Neural cell (in vitro differentiated cells): ENCODE measurements at regions not wholly inside any gene's neighbourhood (a gene's known extent, or its start where the extent isn't known, plus 50 kb on each side); places are given as distances from the start of the nearest gene placed in this dataset.

Experiments used
- H2AFZ ChIP-seq: fragments of 200-600, 300-800 bp; sonication (generic), shearing (Covaris generic); 2 replicates; pipeline ENCODE4 v1.6.0; 2014; ENCODE audit warnings: low read depth, mild to moderate bottlenecking, antibody characterized with exemption, low read length, moderate library complexity
- H3F3A ChIP-seq: fragments of 200-600 bp; shearing (Covaris generic); 2 replicates; pipeline ENCODE4 v1.6.1; 2016; ENCODE audit warnings: mild to moderate bottlenecking, moderate library complexity, mixed read lengths, antibody characterized with exemption, low read length; ENCODE audit not compliant: insufficient read depth, poor library complexity, severe bottlenecking
- H3K27ac ChIP-seq: fragments of 200-600, 300-800 bp; sonication (generic), shearing (Covaris generic); 2 replicates; pipeline ENCODE4 v1.5.1; 2014; ENCODE audit warnings: mild to moderate bottlenecking, low read length, moderate library complexity
- H3K27me3 ChIP-seq: fragments of 300-800, 200-600 bp; sonication (generic), shearing (Covaris generic); 2 replicates; pipeline ENCODE4 v1.6.0; 2014; ENCODE audit warnings: mild to moderate bottlenecking, low read depth, low read length, moderate library complexity; ENCODE audit not compliant: insufficient read depth
- H3K36me3 ChIP-seq: fragments of 300-800, 200-600 bp; sonication (generic), shearing (Covaris generic); 2 replicates; pipeline ENCODE4 v1.5.1; 2014; ENCODE audit warnings: mild to moderate bottlenecking, antibody characterized with exemption, low read length, moderate library complexity; ENCODE audit not compliant: insufficient read depth
- H3K4me2 ChIP-seq: fragments of 300-800, 200-600 bp; sonication (generic), shearing (Covaris generic); 2 replicates; pipeline ENCODE4 v1.6.0; 2014; ENCODE audit warnings: mild to moderate bottlenecking, low read length
- H3K4me3 ChIP-seq: fragments of 300-800, 200-600 bp; sonication (generic), shearing (Covaris generic); 2 replicates; pipeline ENCODE4 v1.5.1; 2014; ENCODE audit warnings: mild to moderate bottlenecking, low read length, moderate library complexity
- H3K79me2 ChIP-seq: fragments of 200-600 bp; shearing (Covaris generic); replicated peaks from 2 replicates; pipeline ENCODE4 v1.6.0; 2014; ENCODE audit warnings: mild to moderate bottlenecking, low read length, moderate library complexity; ENCODE audit not compliant: insufficient read depth
- H3K9ac ChIP-seq: fragments of 300-800, 200-600 bp; sonication (generic), shearing (Covaris generic); 2 replicates; pipeline ENCODE4 v1.6.1; 2016; ENCODE audit warnings: mild to moderate bottlenecking, low read length, mixed read lengths
- H3K9me2 ChIP-seq: fragments of 200-600 bp; shearing (Covaris generic); 2 replicates; pipeline ENCODE4 v1.6.1; 2016; ENCODE audit warnings: mild to moderate bottlenecking, low read length, mixed read lengths; ENCODE audit not compliant: insufficient read depth
- H3K9me3 ChIP-seq: fragments of 200-600, 300-800 bp; sonication (generic), shearing (Covaris generic); 2 replicates; pipeline ENCODE4 v1.6.1; 2016; ENCODE audit warnings: mild to moderate bottlenecking, mixed run types, low read length, moderate library complexity, mixed read lengths
- H4K20me1 ChIP-seq: fragments of 200-600 bp; shearing (Covaris generic); 2 replicates; pipeline ENCODE4 v1.6.1; 2016; ENCODE audit warnings: mild to moderate bottlenecking, mixed run types; ENCODE audit not compliant: insufficient read depth
- CTCF ChIP-seq: fragments of 450-650 bp; IDR thresholded peaks from 2 replicates; pipeline ENCODE4 v1.5.1; 2014; ENCODE audit warnings: antibody characterized with exemption, mild to moderate bottlenecking, moderate library complexity; ENCODE audit not compliant: poor library complexity, severe bottlenecking
- EP300 ChIP-seq: fragments of 450-650 bp; conservative IDR thresholded peaks from 2 replicates; pipeline ENCODE4 v1.6.1; 2014; ENCODE audit warnings: antibody characterized with exemption, mild to moderate bottlenecking, moderate library complexity; ENCODE audit not compliant: poor library complexity, severe bottlenecking
- EZH2 ChIP-seq: fragments of 200-600, 300-800 bp; shearing (Covaris generic), sonication (generic); IDR thresholded peaks from 2 replicates; pipeline ENCODE4 v1.6.1; 2014; ENCODE audit warnings: antibody characterized with exemption, low read length, borderline replicate concordance, mild to moderate bottlenecking; ENCODE audit not compliant: insufficient read depth, poor library complexity, severe bottlenecking
- MXI1 ChIP-seq: fragments of 450-650 bp; conservative IDR thresholded peaks from 2 replicates; pipeline ENCODE4 v1.6.1; 2014; ENCODE audit warnings: antibody characterized with exemption, mild to moderate bottlenecking; ENCODE audit not compliant: poor library complexity, severe bottlenecking
- POLR2AphosphoS5 ChIP-seq: IDR thresholded peaks from 2 replicates; pipeline ENCODE4 v1.6.1; 2012
- RAD21 ChIP-seq: fragments of 450-650 bp; conservative IDR thresholded peaks from 2 replicates; pipeline ENCODE4 v1.6.1; 2014; ENCODE audit warnings: antibody characterized with exemption, mild to moderate bottlenecking, moderate library complexity
- REST ChIP-seq: IDR thresholded peaks from 2 replicates; pipeline ENCODE4 v1.6.1; 2012; ENCODE audit warnings: borderline replicate concordance
- SMC3 ChIP-seq: fragments of 450-650 bp; conservative IDR thresholded peaks from 2 replicates; pipeline ENCODE4 v1.6.1; 2014; ENCODE audit warnings: antibody characterized with exemption, mild to moderate bottlenecking, moderate library complexity; ENCODE audit not compliant: poor library complexity
- TAF1 ChIP-seq: IDR thresholded peaks from 2 replicates; pipeline ENCODE4 v1.6.1; 2012; ENCODE audit warnings: low read depth

DNA sequence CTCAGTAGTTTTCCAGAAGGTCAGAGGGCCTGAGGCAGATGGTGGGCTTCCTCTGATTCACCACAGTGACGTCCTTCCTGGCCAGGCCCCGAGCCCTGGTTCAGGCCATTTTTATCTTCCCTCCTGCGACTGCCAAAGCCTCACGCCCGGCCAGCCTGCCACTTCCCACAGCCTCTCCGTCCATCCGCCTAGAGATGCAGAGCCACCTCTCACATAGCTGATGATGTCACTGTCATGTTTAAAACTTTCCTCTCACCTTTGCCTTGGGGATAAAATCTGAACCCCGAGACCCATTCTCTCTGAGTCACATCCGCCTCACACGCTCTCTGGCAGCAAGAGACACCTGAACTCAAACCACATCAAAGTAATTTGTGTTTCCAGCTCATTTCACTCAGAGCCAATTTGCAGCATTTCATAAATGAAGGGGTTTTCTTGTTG, 175.3 kb downstream of the QDPR start:
- no peak overlapping the region for H3K4me3 ChIP-seq
- no peaks in the 10 kb centered on the region for H3K9me2 ChIP-seq
- TF ChIP-seq SMC3 (no peak), REST (no peak), EZH2 (no peak), EP300 (no peak), RAD21 (no peak), CTCF (no peak), MXI1 (no peak), POLR2AphosphoS5 (no peak), TAF1 (no peak)
- H2AFZ ChIP-seq, result no peak overlapping the region
- no peaks in the 10 kb centered on the region for H3K79me2 ChIP-seq
- no peak overlapping the region for H3K4me2 ChIP-seq
- H3F3A ChIP-seq, result no peaks in the 10 kb centered on the region
- no peak overlapping the region for H3K9ac ChIP-seq
- H3K27ac ChIP-seq, result no peak overlapping the region
- no peaks in the 10 kb centered on the region for H4K20me1 ChIP-seq
- H3K36me3 ChIP-seq, result no peaks in the 10 kb centered on the region
- no peaks in the 10 kb centered on the region for H3K27me3 ChIP-seq
- no peaks in the 10 kb centered on the region for H3K9me3 ChIP-seq

GRCh38 chr4:17336069-17336468, 175.8 kb downstream of the QDPR start:
- Histone ChIP-seq H3K36me3 (no peaks in the 10 kb centered on the region), H3K4me3 (no peak overlapping the region), H2AFZ (no peak overlapping the region), H3K9ac (no peak overlapping the region), H3K27ac (no peak overlapping the region), H4K20me1 (no peaks in the 10 kb centered on the region), H3K9me2 (no peaks in the 10 kb centered on the region), H3F3A (no peaks in the 10 kb centered on the region), H3K79me2 (no peaks in the 10 kb centered on the region), H3K9me3 (no peaks in the 10 kb centered on the region), H3K4me2 (no peak overlapping the region), H3K27me3 (no peaks in the 10 kb centered on the region)
- TF ChIP-seq CTCF, result no peak
